Endodermal cell (in vitro differentiated cells): ENCODE measurements at regions not wholly inside any gene's neighbourhood (a gene's known extent, or its start where the extent isn't known, plus 50 kb on each side); places are given as distances from the start of the nearest gene placed in this dataset.
"Not testable (repeated sequence)": the region's sequence is repeated elsewhere in the genome, so short reads cannot be mapped to it uniquely, and the experiment has no call there.

Source experiments
- DNase-seq: peaks from one replicate; pipeline ENCODE4 v3.0.0-alpha.2; 2017
- H3K27ac ChIP-seq: 2 replicates; pipeline ENCODE4 v1.5.1; 2013; ENCODE audit warnings: mild to moderate bottlenecking, low read depth, low read length, moderate library complexity
- H3K27me3 ChIP-seq: 2 replicates; pipeline ENCODE4 v1.6.1; 2013; ENCODE audit warnings: mild to moderate bottlenecking, low read length, moderate library complexity; ENCODE audit not compliant: insufficient read depth, control insufficient read depth, poor library complexity, severe bottlenecking
- H3K36me3 ChIP-seq: 2 replicates; pipeline ENCODE4 v1.7.0; 2013; ENCODE audit warnings: mild to moderate bottlenecking, low read length, moderate library complexity; ENCODE audit not compliant: control insufficient read depth, insufficient read depth
- H3K4me1 ChIP-seq: one replicate; pipeline ENCODE4 v1.7.0; 2013; ENCODE audit warnings: low read length; ENCODE audit not compliant: control insufficient read depth, insufficient read depth
- H3K4me3 ChIP-seq: 2 replicates; pipeline ENCODE4 v1.5.1; 2013; ENCODE audit warnings: mild to moderate bottlenecking, low read length, moderate library complexity
- H3K9ac ChIP-seq: 2 replicates; pipeline ENCODE4 v1.6.1; 2013; ENCODE audit warnings: mild to moderate bottlenecking, low read length, moderate library complexity; ENCODE audit not compliant: poor library complexity, severe bottlenecking; ENCODE audit errors: extremely low read depth
- H3K9me3 ChIP-seq: 2 replicates; pipeline ENCODE4 v1.6.1; 2013; ENCODE audit warnings: mild to moderate bottlenecking, low read length, moderate library complexity; ENCODE audit not compliant: control insufficient read depth
- H3K27ac Mint-ChIP-seq: 2 replicates; pipeline ENCODE4 v1.8.0; 2020; ENCODE audit warnings: mixed read lengths
- H3K27me3 Mint-ChIP-seq: 2 replicates; pipeline ENCODE4 v1.8.0; 2021; ENCODE audit warnings: mild to moderate bottlenecking, mixed read lengths; ENCODE audit not compliant: insufficient read depth
- H3K36me3 Mint-ChIP-seq: 2 replicates; pipeline ENCODE4 v1.8.0; 2020; ENCODE audit warnings: low read depth, mixed read lengths
- H3K4me1 Mint-ChIP-seq: 2 replicates; pipeline ENCODE4 v1.8.0; 2020; ENCODE audit warnings: mixed read lengths
- H3K4me3 Mint-ChIP-seq: 2 replicates; pipeline ENCODE4 v1.8.0; 2020; ENCODE audit warnings: mild to moderate bottlenecking, moderate library complexity, mixed read lengths
- H3K9me3 Mint-ChIP-seq: 2 replicates; pipeline ENCODE4 v1.8.0; 2020; ENCODE audit warnings: mild to moderate bottlenecking, mixed read lengths
- CTCF ChIP-seq: fragments of 200-600 bp; sonication (generic); conservative IDR thresholded peaks from 2 replicates; pipeline ENCODE4 v1.5.0; 2021; ENCODE audit warnings: antibody characterized with exemption, mild to moderate bottlenecking
- WGBS, 2 experiments: methylation state at CpG; one replicate each; pipeline versions ENCODE4 v1.1.5 to v1.1.7; 2013; ENCODE audit warnings: missing lambda C conversion rate in 2 of 2, mixed read lengths in 1 of 2; ENCODE audit not compliant: insufficient coverage in 1 of 2, insufficient read length in 1 of 2; 5-methylcytosine and 5-hydroxymethylcytosine counted together

DNA sequence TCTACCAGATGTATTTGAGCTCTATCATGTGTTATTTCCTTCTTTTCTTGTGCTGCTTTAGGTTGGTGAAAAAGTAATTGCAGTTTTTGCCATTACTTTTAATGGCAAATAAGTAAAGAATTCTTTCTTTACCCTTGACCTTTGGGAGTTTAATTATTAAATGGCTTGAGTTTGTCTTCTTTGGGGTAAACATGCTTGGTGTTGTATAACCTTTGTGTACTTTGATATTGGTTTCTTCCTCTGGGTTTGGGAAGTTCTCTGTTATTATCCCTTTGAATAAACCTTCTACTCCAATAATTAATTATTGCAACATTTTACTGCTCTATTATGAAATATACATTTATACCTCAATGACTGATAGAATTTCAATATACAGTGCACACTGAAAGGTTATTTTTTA, 709.4 kb downstream of the PCDH17 start:
- Mint-ChIP-seq H3K4me3 (no peak overlapping the region), H3K9me3 (no peaks in the 10 kb centered on the region), H3K36me3 (no peaks in the 10 kb centered on the region), H3K4me1 (peaks cover 19% of the 10 kb centered on the region), H3K27me3 (no peaks in the 10 kb centered on the region), H3K27ac (no peak overlapping the region)
- no peak for DNase-seq
- no peaks in the 10 kb centered on the region for H3K27me3 ChIP-seq
- peak overlapping the region; percentile 13 for H3K4me3 ChIP-seq
- no peaks in the 10 kb centered on the region for H3K9me3 ChIP-seq
- H3K9ac ChIP-seq, result no peak overlapping the region
- peaks cover 2% of the 10 kb centered on the region for H3K4me1 ChIP-seq
- no peak for TF ChIP-seq CTCF
- no peaks in the 10 kb centered on the region for H3K36me3 ChIP-seq
- H3K27ac ChIP-seq, result no peak overlapping the region

DNA sequence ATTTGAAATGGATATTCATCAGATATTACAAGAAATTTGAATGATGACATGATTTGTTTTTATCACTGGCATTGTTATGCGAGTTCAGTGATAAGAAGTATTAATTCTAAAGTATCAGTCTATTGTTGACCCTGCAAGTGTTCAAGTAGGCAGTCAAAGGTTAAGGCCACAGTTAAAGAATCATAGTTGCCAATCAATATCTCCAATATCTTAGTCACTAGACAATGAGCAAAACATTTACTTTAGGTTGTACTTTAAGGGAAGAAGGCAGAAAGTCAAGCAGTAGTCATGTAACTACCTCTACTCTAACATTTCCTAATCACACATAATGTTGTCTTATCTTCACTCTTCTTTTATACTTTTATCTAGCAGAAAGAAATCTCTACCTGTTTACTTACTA, 709.8 kb downstream of the PCDH17 start:
- no peak overlapping the region for H3K9ac ChIP-seq
- peaks cover 2% of the 10 kb centered on the region for H3K4me1 ChIP-seq
- WGBS, 2 experiments, result 100% methylated on average over 1 of the region's 1 CpG
- Mint-ChIP-seq H3K4me3 (no peak overlapping the region), H3K27me3 (no peaks in the 10 kb centered on the region), H3K36me3 (no peaks in the 10 kb centered on the region), H3K4me1 (peaks cover 19% of the 10 kb centered on the region), H3K27ac (no peak overlapping the region), H3K9me3 (no peaks in the 10 kb centered on the region)
- H3K27ac ChIP-seq, result no peak overlapping the region
- no peaks in the 10 kb centered on the region for H3K27me3 ChIP-seq
- no peak for DNase-seq
- H3K9me3 ChIP-seq, result no peaks in the 10 kb centered on the region
- H3K36me3 ChIP-seq, result no peaks in the 10 kb centered on the region
- peak overlapping the region; percentile 13 for H3K4me3 ChIP-seq
- TF ChIP-seq CTCF, result no peak

GRCh38 chr13:58343076-58343475, 711.5 kb downstream of the PCDH17 start:
- H3K27ac Mint-ChIP-seq, result no peak overlapping the region

DNA sequence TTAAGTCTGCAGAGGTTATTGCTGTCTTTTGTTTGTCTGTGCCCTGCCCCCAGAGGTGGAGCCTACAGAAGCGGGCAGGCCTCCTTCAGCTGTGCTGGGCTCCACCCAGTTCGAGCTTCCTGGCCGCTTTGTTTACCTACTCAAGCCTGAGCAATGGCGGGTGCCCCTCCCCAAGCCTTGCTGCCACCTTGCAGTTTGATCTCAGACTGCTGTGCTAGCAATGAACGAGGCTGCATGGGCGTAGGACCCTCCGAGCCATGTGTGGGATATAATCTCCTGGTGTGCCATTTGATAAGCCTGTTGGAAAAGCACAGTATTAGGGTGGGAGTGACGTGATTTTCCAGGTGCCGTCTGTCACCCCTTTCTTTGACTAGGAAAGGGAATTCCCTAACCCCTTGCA, 720.6 kb downstream of the PCDH17 start:
- not testable (repeated sequence) for H3K4me1 Mint-ChIP-seq, H3K9me3 ChIP-seq, DNase-seq, H3K4me1 ChIP-seq, H3K4me3 ChIP-seq, H3K36me3 Mint-ChIP-seq, H3K27me3 ChIP-seq, H3K9ac ChIP-seq, H3K4me3 Mint-ChIP-seq, H3K27me3 Mint-ChIP-seq, H3K36me3 ChIP-seq, H3K27ac Mint-ChIP-seq, H3K27ac ChIP-seq
- WGBS, 2 experiments, result 92 to 100% methylated on average over 4 to 9 of the region's 9 CpGs
- H3K9me3 Mint-ChIP-seq, result peaks cover 41% of the 10 kb centered on the region

More at GRCh38 chr13:58343076-58343475, 711.5 kb downstream of the PCDH17 start:
- Histone ChIP-seq H3K27me3 (no peaks in the 10 kb centered on the region), H3K9me3 (no peaks in the 10 kb centered on the region), H3K27ac (no peak overlapping the region), H3K4me1 (peaks cover 2% of the 10 kb centered on the region), H3K4me3 (no peak overlapping the region), H3K9ac (no peak overlapping the region), H3K36me3 (no peaks in the 10 kb centered on the region)
- peaks cover 19% of the 10 kb centered on the region for H3K4me1 Mint-ChIP-seq
- WGBS, 2 experiments, result 90 to 92% methylated on average over 2 to 3 of the region's 3 CpGs
- no peaks in the 10 kb centered on the region for H3K27me3 Mint-ChIP-seq
- H3K36me3 Mint-ChIP-seq, result no peaks in the 10 kb centered on the region
- TF ChIP-seq CTCF, result no peak
- no peaks in the 10 kb centered on the region for H3K9me3 Mint-ChIP-seq
- no peak overlapping the region for H3K4me3 Mint-ChIP-seq
- no peak for DNase-seq
